Putamen (tissue), 1 donor: ENCODE measurements at regions not wholly inside any gene's neighbourhood (a gene's known extent, or its start where the extent isn't known, plus 50 kb on each side); places are given as distances from the start of the nearest gene placed in this dataset.

Experiments
- DNase-seq: peaks from one replicate; pipeline ENCODE4 v3.0.0-alpha.2; 2016; ENCODE audit warnings: low spot score

GRCh38 chr4:84441758-84442377 is 57.2 kb downstream of the NKX6-1 start:
- DNase-seq: no peak

GRCh38 chr4:84439996-84440395 is 59.1 kb downstream of the NKX6-1 start:
- no peak for DNase-seq

GRCh38 chr4:84436812-84437211 is 62.3 kb downstream of the NKX6-1 start:
- DNase-seq: no peak

- DNase-seq: no peak
These were observed 64.7 kb downstream of the NKX6-1 start for GRCh38 chr4:84434344-84434743.

GRCh38 chr4:84433633-84434222 is 65.4 kb downstream of the NKX6-1 start:
- DNase-seq: no peak

GRCh38 chr4:84432713-84433112 is 66.4 kb downstream of the NKX6-1 start:
- DNase-seq: no peak

GRCh38 chr4:84420608-84421007 is 78.5 kb downstream of the NKX6-1 start:
- DNase-seq: no peak

- DNase-seq: no peak
These were observed 79.9 kb downstream of the NKX6-1 start for GRCh38 chr4:84419201-84419600.

GRCh38 chr4:84417997-84418709 is 80.9 kb downstream of the NKX6-1 start:
- DNase-seq: no peak

- no peak for DNase-seq
These were observed 85.1 kb downstream of the NKX6-1 start for GRCh38 chr4:84413976-84414375.

GRCh38 chr4:84413480-84413879 is 85.6 kb downstream of the NKX6-1 start:
- DNase-seq: no peak

GRCh38 chr4:84412062-84412461 is 87.0 kb downstream of the NKX6-1 start:
- no peak for DNase-seq

GRCh38 chr4:84407554-84408407 is 91.3 kb downstream of the NKX6-1 start:
- no peak for DNase-seq

GRCh38 chr4:84403656-84404055 is 95.4 kb downstream of the NKX6-1 start:
- DNase-seq: no peak

- no peak for DNase-seq
These were observed 97.3 kb downstream of the NKX6-1 start for GRCh38 chr4:84401701-84402306.

- no peak for DNase-seq
These were observed 104.7 kb downstream of the NKX6-1 start for GRCh38 chr4:84394386-84394785.

- DNase-seq: no peak
These were observed 106.0 kb downstream of the NKX6-1 start for GRCh38 chr4:84392951-84393590.

GRCh38 chr4:84389406-84389805 is 109.7 kb downstream of the NKX6-1 start:
- DNase-seq: no peak

- no peak for DNase-seq
These were observed 113.9 kb downstream of the NKX6-1 start for GRCh38 chr4:84385203-84385602.

GRCh38 chr4:84384801-84385200 is 114.3 kb downstream of the NKX6-1 start:
- no peak for DNase-seq

- no peak for DNase-seq
These were observed 117.3 kb downstream of the NKX6-1 start for GRCh38 chr4:84381759-84382158.
